Left colon (tissue), 2 donors: ENCODE measurements at regions not wholly inside any gene's neighbourhood (a gene's known extent, or its start where the extent isn't known, plus 50 kb on each side); places are given as distances from the start of the nearest gene placed in this dataset.

Experiments used
- ATAC-seq: fragments of 200-7000 bp; cut with Tn5 transposase; one replicate; pipeline ENCODE4 v1.9.1; 2020; ENCODE audit warnings: mild to moderate bottlenecking, moderate library complexity
- DNase-seq, 2 donors: peaks; one replicate each; pipeline ENCODE4 v3.0.0-alpha.2; 2020
- intact Hi-C, 2 donors: fragments of 100-400 bp; cut with DNase I in 1 of 2; cut with micrococcal nuclease in 1 of 2; formaldehyde crosslinking; loops; one replicate each; pipeline versions ENCODE4 v1.11.2 to v1.14.0; 2022; cut with DNase I, micrococcal nuclease
- donor health status: DM: no; HTN: no; CAD: no.
- donor health status: DM: yes; HTN: yes; CAD: no.

GRCh38 chr5:113776832-113777525 lies 263.5 kb downstream of the YTHDC2 start:
- DNase-seq (no peak), ATAC-seq (no peak)
- intact Hi-C loops, result no loop called here

- ATAC-seq (no peak), DNase-seq (no peak)
- intact Hi-C loops, result no loop called here
Measured at GRCh38 chr5:113778147-113778546, 264.7 kb downstream of the YTHDC2 start.

GRCh38 chr5:113788141-113788655 lies 274.7 kb downstream of the YTHDC2 start:
- DNase-seq, result no peak
- intact Hi-C loops, result no loop called here
- ATAC-seq, result no peak

GRCh38 chr5:113789769-113790168 lies 276.3 kb downstream of the YTHDC2 start:
- DNase-seq (no peak), ATAC-seq (no peak)
- intact Hi-C loops, result no loop called here

GRCh38 chr5:113792806-113793205 lies 279.3 kb downstream of the YTHDC2 start:
- DNase-seq (no peak), ATAC-seq (no peak)
- intact Hi-C loops, result no loop called here

- intact Hi-C loops, result no loop called here
- DNase-seq (no peak), ATAC-seq (no peak)
Measured at GRCh38 chr5:113794981-113795380, 281.5 kb downstream of the YTHDC2 start.

- DNase-seq, result no peak
- intact Hi-C loops, result no loop called here
- ATAC-seq, result no peak
Measured at GRCh38 chr5:113800686-113801085, 287.2 kb downstream of the YTHDC2 start.

GRCh38 chr5:113804264-113804663 lies 290.8 kb downstream of the YTHDC2 start:
- intact Hi-C loops, result no loop called here
- ATAC-seq, result no peak
- DNase-seq, result no peak

GRCh38 chr5:113804943-113805342 lies 291.4 kb downstream of the YTHDC2 start:
- intact Hi-C loops, result no loop called here
- ATAC-seq (no peak), DNase-seq (no peak)

- no peak for ATAC-seq
- intact Hi-C loops, result no loop called here
- DNase-seq, result no peak
Measured at GRCh38 chr5:113806250-113806649, 292.8 kb downstream of the YTHDC2 start.

- DNase-seq (no peak), ATAC-seq (no peak)
- intact Hi-C loops, result no loop called here
Measured at GRCh38 chr5:113806904-113807303, 293.4 kb downstream of the YTHDC2 start.

- ATAC-seq (no peak), DNase-seq (no peak)
Measured at GRCh38 chr5:113807427-113807991, 294.0 kb downstream of the YTHDC2 start.

GRCh38 chr5:113808956-113809355 lies 295.5 kb downstream of the YTHDC2 start:
- DNase-seq (no peak), ATAC-seq (no peak)
- intact Hi-C loops, result no loop called here

More at GRCh38 chr5:113807427-113807991, 294.0 kb downstream of the YTHDC2 start:
- intact Hi-C loops, result no loop called here

- no peak for DNase-seq
- ATAC-seq, result no peak
- intact Hi-C loops, result no loop called here
Measured at GRCh38 chr5:113809626-113810025, 296.1 kb downstream of the YTHDC2 start.

GRCh38 chr5:113813466-113813865 lies 300.0 kb downstream of the YTHDC2 start:
- ATAC-seq (no peak), DNase-seq (no peak)
- intact Hi-C loops, result no loop called here

- intact Hi-C loops, result no loop called here
- no peak for ATAC-seq
- DNase-seq, result no peak
Measured at GRCh38 chr5:113817683-113818082, 304.2 kb downstream of the YTHDC2 start.

GRCh38 chr5:113823696-113824095 lies 310.2 kb downstream of the YTHDC2 start:
- intact Hi-C loops, result no loop called here
- DNase-seq, result no peak
- ATAC-seq, result no peak

- ATAC-seq (no peak), DNase-seq (no peak)
- intact Hi-C loops, result no loop called here
Measured at GRCh38 chr5:113824307-113824706, 310.8 kb downstream of the YTHDC2 start.

- intact Hi-C loops, result no loop called here
- DNase-seq (no peak), ATAC-seq (no peak)
Measured at GRCh38 chr5:113825176-113825575, 311.7 kb downstream of the YTHDC2 start.

- ATAC-seq, result no peak
- intact Hi-C loops, result no loop called here
- DNase-seq, result no peak
Measured at GRCh38 chr5:113846941-113847340, 333.4 kb downstream of the YTHDC2 start.

GRCh38 chr5:113864437-113864836 lies 350.9 kb downstream of the YTHDC2 start:
- intact Hi-C loops, result no loop called here
- no peak for DNase-seq
- no peak for ATAC-seq
